Renal pelvis (tissue), 1 donor: ENCODE measurements at regions not wholly inside any gene's neighbourhood (a gene's known extent, or its start where the extent isn't known, plus 50 kb on each side); places are given as distances from the start of the nearest gene placed in this dataset.
"Not testable (repeated sequence)": the region's sequence is repeated elsewhere in the genome, so short reads cannot be mapped to it uniquely, and the experiment has no call there.

Experiments
- DNase-seq: peaks from one replicate; pipeline ENCODE4 v3.0.0-alpha.2; 2013

- no peak for DNase-seq
Measured at GRCh38 chr4:100906973-100907372, 389.2 kb upstream of the EMCN start.

- not testable (repeated sequence) for DNase-seq
Measured at GRCh38 chr4:100900945-100901344, 383.1 kb upstream of the EMCN start.

DNA sequence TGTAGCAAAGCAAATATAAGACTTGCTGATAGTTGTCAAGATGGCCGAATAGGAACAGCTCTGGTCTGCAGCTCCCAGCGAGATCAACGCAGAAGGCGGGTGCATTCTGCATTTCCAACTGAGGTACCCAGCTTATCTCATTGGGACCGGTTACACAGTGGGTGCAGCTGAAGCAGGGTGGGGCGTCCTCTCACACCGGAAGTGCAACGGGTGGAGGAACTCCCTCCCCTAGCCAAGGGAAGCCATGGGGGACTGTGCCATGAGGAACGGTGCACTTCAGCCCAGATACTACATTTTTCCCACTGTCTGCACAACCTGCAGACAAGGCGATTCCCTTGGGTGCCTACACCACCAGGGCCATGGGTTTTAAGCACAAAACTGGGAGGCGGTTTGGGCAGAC is 382.3 kb upstream of the EMCN start:
- no peak for DNase-seq

DNA sequence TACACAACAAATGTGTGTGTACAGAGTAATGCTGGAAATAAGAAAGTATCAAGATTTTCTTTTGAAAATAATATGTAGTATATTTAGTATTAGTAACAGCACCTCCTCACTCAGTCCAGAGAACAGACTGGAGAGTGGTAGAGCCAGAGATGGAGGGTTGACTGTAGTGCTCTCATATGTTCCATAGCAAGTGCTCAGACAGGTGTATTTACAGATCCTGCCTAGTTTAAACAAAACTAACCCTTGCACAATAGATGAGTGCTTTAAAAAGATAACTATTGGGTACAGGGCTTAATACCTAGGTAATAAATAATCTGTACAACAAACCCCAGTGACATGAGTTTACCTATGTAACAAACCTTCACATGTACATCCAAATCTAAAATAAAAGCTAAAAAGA is 381.0 kb upstream of the EMCN start:
- no peak for DNase-seq

- DNase-seq = no peak
Measured at GRCh38 chr4:100895556-100896197, 377.9 kb upstream of the EMCN start.

- peak; percentile 8 for DNase-seq
Measured at GRCh38 chr4:100894339-100894870, 376.6 kb upstream of the EMCN start.

DNA sequence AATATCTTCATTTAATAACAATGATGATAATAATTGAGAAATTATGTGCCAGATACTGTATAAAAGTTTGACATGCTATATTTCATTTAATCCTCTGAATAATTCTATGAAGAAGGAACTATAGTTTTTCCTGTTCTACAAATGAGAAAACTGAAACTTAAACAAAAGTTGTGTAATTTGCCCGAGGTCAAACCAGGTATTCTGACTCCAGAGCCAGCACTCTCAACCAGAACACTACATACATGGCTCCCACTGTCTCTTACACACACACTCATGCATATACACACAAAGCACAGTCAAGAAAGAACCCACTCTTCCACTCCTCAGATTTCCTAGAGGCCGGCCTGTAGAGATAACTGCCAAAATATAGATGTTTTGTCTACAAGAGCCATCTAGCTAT is 374.0 kb upstream of the EMCN start:
- DNase-seq = no peak

DNA sequence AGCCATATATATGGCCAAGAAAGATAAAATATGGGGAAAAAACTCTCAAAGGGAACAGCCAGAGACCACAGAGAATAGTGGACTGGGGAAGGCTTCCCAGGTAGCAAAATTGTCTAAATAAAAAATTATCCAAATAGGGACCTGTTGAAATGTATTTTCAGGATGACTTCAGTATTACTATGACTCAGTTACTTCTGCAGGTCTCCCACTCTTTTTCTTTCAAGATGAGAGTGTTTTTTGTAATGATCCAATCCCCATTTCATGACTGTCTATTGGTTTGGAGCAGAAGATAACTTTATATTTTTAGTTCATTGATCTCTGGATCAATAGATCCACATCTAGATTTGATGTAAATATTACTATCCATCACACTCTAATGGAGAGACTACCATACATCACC is 372.1 kb upstream of the EMCN start:
- no peak for DNase-seq

DNA sequence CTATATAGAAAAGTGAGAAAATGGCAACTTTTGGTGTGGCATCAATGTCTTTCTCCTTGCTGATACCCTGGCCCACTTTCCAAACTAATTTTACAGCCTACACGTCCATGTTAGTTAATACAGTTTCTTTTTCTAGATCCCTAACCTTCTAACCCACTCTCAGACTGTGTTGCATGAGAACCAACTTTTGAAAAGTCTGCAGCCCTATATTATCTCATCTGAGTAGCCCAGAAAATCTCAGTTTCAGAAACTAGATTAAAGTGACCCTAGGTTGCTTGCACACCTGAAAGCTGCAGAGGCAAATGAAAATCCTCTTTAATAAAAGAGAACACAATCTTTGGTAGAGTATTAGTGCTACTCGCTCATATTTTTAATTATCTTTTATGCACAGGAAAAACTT is 371.6 kb upstream of the EMCN start:
- no peak for DNase-seq

- no peak for DNase-seq
Measured at GRCh38 chr4:100882661-100883060, 364.8 kb upstream of the EMCN start.

DNA sequence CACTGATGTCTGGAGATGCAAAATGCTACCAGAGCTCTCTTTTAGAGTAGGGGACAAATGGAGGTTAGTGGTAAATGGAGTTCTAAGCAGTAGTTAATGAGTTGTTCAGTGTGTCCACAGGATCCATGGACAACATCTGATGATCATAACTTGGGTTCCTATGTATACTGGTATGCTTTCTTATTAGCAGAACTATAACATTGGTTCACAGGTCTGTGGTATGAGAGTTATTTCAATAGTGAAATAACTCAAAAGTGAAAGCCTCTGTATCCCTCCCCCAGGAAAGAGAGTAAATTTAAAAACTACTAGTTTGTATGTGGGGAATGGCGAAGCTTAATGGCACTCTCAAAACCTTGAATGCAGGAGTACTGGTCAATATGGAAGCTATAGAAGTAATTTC is 363.5 kb upstream of the EMCN start:
- no peak for DNase-seq

DNA sequence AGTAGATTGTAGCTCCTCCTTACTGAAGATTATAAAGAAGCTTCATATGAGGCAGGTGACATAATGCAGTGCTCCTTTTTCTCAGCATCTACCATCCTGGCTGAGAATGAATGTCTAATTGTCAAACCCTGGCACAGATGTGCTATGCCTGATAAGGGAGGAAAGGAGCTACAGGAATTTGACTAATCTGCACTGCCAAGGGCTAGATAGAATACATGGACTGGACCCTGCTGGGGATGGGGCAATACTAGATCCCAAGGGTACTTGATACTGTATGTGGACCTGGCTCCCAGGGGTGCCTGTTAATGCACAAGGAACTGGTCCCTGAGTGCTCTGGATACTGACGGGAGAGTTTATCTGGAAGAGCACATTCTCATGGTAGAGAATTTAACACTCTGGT is 362.2 kb upstream of the EMCN start:
- no peak for DNase-seq

GRCh38 chr4:100879471-100879870 is 361.6 kb upstream of the EMCN start:
- DNase-seq = no peak

DNA sequence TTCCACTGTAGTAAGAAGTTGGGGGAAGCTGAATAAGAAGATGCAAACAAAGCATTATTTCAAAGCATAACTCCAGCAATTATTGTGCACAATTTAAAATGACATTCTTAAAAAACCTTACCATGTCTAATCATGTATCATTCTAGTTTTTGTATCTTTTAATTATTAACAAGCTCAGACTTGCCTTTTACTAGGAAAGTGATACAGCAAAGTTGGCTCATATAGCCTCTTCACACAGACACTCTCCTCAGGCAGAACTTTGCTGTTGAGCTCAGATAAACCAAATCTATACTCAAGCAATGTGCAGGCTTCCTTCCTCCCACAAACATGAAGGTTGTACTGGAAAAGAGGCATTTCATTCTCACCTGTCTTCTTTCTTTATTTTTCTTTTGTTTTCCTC is 358.7 kb upstream of the EMCN start:
- no peak for DNase-seq

- no peak for DNase-seq
Measured at GRCh38 chr4:100875296-100876068, 357.7 kb upstream of the EMCN start.

- DNase-seq = no peak
Measured at GRCh38 chr4:100872811-100873210, 355.0 kb upstream of the EMCN start.

DNA sequence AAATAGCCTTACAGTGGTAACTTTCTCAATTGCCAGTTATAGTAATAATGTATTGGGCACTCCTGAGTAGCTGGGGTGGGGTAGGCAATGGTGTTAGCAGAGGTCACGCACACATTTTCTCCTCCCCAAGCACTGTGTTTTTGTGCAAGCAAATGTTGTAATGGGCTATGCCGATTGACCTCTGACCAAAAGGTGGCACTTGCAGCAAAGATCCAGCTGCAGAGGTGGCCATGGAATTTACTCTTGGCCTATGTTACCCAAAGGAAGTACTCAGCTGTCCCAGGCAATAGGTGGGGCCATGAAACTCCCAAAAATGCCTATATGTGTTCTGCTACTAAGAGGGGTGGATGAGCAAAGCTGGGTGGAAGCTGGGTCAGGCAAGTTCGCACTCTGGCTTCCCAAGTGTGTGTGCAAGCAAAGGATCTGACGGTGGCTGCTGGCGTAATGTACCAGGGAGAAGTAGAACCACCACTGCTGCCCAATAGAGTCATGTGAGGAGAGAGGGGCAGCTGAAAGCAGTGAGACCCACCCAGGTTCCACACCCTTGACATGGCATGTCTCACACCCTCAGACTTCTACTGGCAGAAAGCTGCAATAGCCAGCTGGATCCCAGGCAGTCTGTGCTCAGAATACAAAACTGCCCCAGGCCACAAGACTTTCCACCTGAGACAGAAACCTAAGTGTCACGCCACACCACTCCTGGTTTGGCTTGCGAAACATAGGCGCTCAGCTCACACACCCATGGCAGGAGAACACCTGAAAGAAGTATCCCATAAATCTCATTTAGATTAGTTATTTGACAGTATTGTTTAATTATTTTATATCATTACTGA is 353.3 kb upstream of the EMCN start:
- no peak for DNase-seq

GRCh38 chr4:100869276-100869675 is 351.5 kb upstream of the EMCN start:
- no peak for DNase-seq

DNA sequence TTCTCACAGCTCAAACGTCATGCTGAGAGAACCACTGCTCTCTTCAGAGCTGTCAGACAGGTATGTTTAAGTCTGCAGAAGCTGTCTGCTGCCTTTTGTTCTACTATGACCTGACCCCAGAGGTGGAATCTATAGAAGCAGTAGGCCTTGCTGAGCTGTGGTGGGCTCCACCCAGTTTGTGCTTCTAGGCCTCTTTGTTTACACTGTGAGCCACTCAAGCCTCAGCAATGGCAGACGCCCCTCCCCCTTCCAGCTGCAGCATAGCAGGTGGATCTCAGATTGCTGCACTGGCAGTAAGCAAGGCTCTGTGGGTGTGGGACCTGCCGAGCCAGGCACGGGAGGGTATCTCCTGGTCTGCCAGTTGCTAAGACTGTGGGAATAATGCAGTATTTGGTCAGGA is 350.5 kb upstream of the EMCN start:
- DNase-seq = not testable (repeated sequence)

GRCh38 chr4:100852326-100852725 is 334.5 kb upstream of the EMCN start:
- no peak for DNase-seq

- no peak for DNase-seq
Measured at GRCh38 chr4:100849319-100849718, 331.5 kb upstream of the EMCN start.

DNA sequence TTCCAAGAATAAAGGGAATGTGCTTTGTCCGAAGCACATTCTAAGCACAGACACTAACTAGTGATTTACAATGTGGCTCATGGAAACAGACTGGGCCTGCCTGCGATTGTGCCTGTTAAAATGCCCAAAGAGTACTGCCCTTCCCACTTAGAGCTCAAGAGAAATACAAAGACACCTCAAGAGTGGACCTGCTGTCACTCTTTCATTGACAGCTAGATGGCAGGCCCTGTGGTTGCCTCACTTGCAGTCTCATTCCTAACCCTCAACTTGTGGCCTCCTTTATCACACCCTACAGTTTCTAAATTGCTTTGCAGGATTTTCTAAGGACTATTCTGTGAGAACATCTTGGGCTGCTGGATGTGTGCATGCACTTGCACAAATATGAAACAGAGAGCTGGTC is 331.0 kb upstream of the EMCN start:
- DNase-seq = no peak

- no peak for DNase-seq
Measured at GRCh38 chr4:100843910-100844309, 326.1 kb upstream of the EMCN start.
